ENCODE measurements at regions not wholly inside any gene's neighbourhood (a gene's known extent, or its start where the extent isn't known, plus 50 kb on each side); places are given as distances from the start of the nearest gene placed in this dataset.

GRCh38 chrX:124917011-124917410 is 402.7 kb upstream of the TEX13C start:
- no peak for TF ChIP-seq CTCF (IDR thresholded peaks at IDR 0.05; ENCODE audit: borderline replicate concordance, insufficient read depth, low read depth, low read length)
- no peak overlapping the region for H3K4me3 ChIP-seq (ENCODE audit: low read depth, low read length)

GRCh38 chrX:124925681-124926080 is 394.0 kb upstream of the TEX13C start:
- no peak overlapping the region for H3K4me3 ChIP-seq (ENCODE audit: low read depth, low read length)
- TF ChIP-seq CTCF (IDR thresholded peaks at IDR 0.05; ENCODE audit: borderline replicate concordance, insufficient read depth, low read depth, low read length), result no peak

GRCh38 chrX:124931241-124931640 is 388.4 kb upstream of the TEX13C start:
- TF ChIP-seq CTCF (IDR thresholded peaks at IDR 0.05; ENCODE audit: borderline replicate concordance, insufficient read depth, low read depth, low read length), result no peak
- H3K4me3 ChIP-seq (ENCODE audit: low read depth, low read length), result no peak overlapping the region

- no peak overlapping the region for H3K4me3 ChIP-seq (ENCODE audit: low read depth, low read length)
- no peak for TF ChIP-seq CTCF (IDR thresholded peaks at IDR 0.05; ENCODE audit: borderline replicate concordance, insufficient read depth, low read depth, low read length)
These were observed 387.7 kb upstream of the TEX13C start for GRCh38 chrX:124931958-124932357.

GRCh38 chrX:124938715-124939114 is 381.0 kb upstream of the TEX13C start:
- no peak overlapping the region for H3K4me3 ChIP-seq (ENCODE audit: low read depth, low read length)
- no peak for TF ChIP-seq CTCF (IDR thresholded peaks at IDR 0.05; ENCODE audit: borderline replicate concordance, insufficient read depth, low read depth, low read length)

GRCh38 chrX:124940531-124940930 is 379.1 kb upstream of the TEX13C start:
- no peak for TF ChIP-seq CTCF (IDR thresholded peaks at IDR 0.05; ENCODE audit: borderline replicate concordance, insufficient read depth, low read depth, low read length)
- H3K4me3 ChIP-seq (ENCODE audit: low read depth, low read length), result no peak overlapping the region

GRCh38 chrX:124954402-124954801 is 365.3 kb upstream of the TEX13C start:
- H3K4me3 ChIP-seq (ENCODE audit: low read depth, low read length), result no peak overlapping the region
- no peak for TF ChIP-seq CTCF (IDR thresholded peaks at IDR 0.05; ENCODE audit: borderline replicate concordance, insufficient read depth, low read depth, low read length)

Measured in GM12875 (cell line).